ENCODE measurements at regions not wholly inside any gene's neighbourhood (a gene's known extent, or its start where the extent isn't known, plus 50 kb on each side); places are given as distances from the start of the nearest gene placed in this dataset.

DNA sequence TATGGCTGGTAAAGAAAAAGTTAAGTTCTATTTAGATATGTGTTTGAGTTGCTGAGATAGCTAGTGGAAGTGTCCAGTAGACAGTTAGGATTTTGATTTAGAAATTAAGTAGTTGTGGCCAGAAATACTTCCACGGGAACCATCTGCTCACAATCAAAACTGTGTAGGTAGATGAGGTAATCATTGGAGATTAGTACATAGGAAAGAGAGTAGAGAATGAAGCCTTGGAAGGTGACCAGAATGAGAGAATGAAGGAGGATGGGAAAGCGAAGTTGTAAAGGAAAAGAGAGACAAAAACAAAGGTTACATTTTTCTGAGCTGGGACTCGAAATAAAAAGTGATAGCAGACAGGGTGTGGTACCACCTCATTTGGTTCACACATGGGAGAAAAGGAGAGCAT is 296.9 kb upstream of the SORL1-AS1 start:
- TF ChIP-seq RAD21 (IDR thresholded peaks at IDR 0.05; ENCODE audit: low read depth), result no peak

GRCh38 chr11:121748068-121748467 is 295.3 kb upstream of the SORL1-AS1 start:
- TF ChIP-seq, protein P1, sequence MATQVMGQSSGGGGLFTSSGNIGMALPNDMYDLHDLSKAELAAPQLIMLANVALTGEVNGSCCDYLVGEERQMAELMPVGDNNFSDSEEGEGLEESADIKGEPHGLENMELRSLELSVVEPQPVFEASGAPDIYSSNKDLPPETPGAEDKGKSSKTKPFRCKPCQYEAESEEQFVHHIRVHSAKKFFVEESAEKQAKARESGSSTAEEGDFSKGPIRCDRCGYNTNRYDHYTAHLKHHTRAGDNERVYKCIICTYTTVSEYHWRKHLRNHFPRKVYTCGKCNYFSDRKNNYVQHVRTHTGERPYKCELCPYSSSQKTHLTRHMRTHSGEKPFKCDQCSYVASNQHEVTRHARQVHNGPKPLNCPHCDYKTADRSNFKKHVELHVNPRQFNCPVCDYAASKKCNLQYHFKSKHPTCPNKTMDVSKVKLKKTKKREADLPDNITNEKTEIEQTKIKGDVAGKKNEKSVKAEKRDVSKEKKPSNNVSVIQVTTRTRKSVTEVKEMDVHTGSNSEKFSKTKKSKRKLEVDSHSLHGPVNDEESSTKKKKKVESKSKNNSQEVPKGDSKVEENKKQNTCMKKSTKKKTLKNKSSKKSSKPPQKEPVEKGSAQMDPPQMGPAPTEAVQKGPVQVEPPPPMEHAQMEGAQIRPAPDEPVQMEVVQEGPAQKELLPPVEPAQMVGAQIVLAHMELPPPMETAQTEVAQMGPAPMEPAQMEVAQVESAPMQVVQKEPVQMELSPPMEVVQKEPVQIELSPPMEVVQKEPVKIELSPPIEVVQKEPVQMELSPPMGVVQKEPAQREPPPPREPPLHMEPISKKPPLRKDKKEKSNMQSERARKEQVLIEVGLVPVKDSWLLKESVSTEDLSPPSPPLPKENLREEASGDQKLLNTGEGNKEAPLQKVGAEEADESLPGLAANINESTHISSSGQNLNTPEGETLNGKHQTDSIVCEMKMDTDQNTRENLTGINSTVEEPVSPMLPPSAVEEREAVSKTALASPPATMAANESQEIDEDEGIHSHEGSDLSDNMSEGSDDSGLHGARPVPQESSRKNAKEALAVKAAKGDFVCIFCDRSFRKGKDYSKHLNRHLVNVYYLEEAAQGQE (IDR thresholded peaks at IDR 0.05; ENCODE audit: low read depth), result no peak
- TF ChIP-seq TCF12 (IDR thresholded peaks at IDR 0.05; ENCODE audit: low read depth) (no peak), USF1 (IDR thresholded peaks at IDR 0.05) (no peak), RAD21 (IDR thresholded peaks at IDR 0.05; ENCODE audit: low read depth) (no peak), FOXM1 (IDR thresholded peaks at IDR 0.05; ENCODE audit: borderline replicate concordance, low read depth) (no peak), CEBPB (IDR thresholded peaks at IDR 0.05) (no peak), EP300 (IDR thresholded peaks at IDR 0.05; ENCODE audit: borderline replicate concordance) (no peak), YY1 (IDR thresholded peaks at IDR 0.05; ENCODE audit: low read depth) (no peak), TEAD4 (IDR thresholded peaks at IDR 0.05) (no peak), TAF1 (IDR thresholded peaks at IDR 0.05; ENCODE audit: low read depth) (no peak), NFIC (IDR thresholded peaks at IDR 0.05) (no peak), EGR1 (IDR thresholded peaks at IDR 0.05) (no peak), ZBTB7A (IDR thresholded peaks at IDR 0.05; ENCODE audit: low read depth) (no peak), CREB1 (IDR thresholded peaks at IDR 0.05; ENCODE audit: low read depth) (no peak)
- TF ChIP-seq, protein P2, sequence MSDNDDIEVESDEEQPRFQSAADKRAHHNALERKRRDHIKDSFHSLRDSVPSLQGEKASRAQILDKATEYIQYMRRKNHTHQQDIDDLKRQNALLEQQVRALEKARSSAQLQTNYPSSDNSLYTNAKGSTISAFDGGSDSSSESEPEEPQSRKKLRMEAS (IDR thresholded peaks at IDR 0.05), result no peak

DNA sequence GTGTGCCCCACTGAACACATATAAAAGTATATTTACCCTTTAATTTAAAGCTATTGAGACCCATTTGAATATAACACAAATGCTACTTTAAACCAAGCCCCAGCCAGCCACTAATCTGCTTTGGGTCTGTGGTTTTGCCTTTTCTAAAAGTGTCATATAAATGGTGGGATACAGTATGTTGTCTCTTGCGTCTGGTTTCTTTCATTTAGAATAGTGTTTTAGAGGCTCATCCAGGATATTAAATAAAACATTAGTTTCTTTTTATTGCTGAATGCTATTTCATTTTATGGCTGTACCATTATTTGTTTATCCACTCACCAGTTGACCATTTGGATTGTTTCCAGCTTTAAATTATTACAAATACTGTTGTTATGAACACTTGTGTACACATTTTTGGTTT is 290.5 kb upstream of the SORL1-AS1 start:
- TF ChIP-seq FOXM1 (IDR thresholded peaks at IDR 0.05; ENCODE audit: borderline replicate concordance, low read depth) (no peak), TAF1 (IDR thresholded peaks at IDR 0.05; ENCODE audit: low read depth) (no peak), YY1 (IDR thresholded peaks at IDR 0.05; ENCODE audit: low read depth) (no peak), RAD21 (IDR thresholded peaks at IDR 0.05; ENCODE audit: low read depth) (no peak), CEBPB (IDR thresholded peaks at IDR 0.05) (no peak), EGR1 (IDR thresholded peaks at IDR 0.05) (no peak), EP300 (IDR thresholded peaks at IDR 0.05; ENCODE audit: borderline replicate concordance) (no peak), TCF12 (IDR thresholded peaks at IDR 0.05; ENCODE audit: low read depth) (no peak)

- TF ChIP-seq ZBTB7A (IDR thresholded peaks at IDR 0.05; ENCODE audit: low read depth), result no peak
- TF ChIP-seq USF1 (IDR thresholded peaks at IDR 0.05), result no peak
- TF ChIP-seq TCF12 (IDR thresholded peaks at IDR 0.05; ENCODE audit: low read depth), result no peak
- no peak for TF ChIP-seq EGR1 (IDR thresholded peaks at IDR 0.05)
- TF ChIP-seq RAD21 (IDR thresholded peaks at IDR 0.05; ENCODE audit: low read depth), result no peak
Observed at GRCh38 chr11:121741761-121742361, 289.1 kb upstream of the SORL1-AS1 start.

- TF ChIP-seq TCF12 (IDR thresholded peaks at IDR 0.05; ENCODE audit: low read depth), result no peak
- no peak for TF ChIP-seq NFIC (IDR thresholded peaks at IDR 0.05)
- no peak for TF ChIP-seq CEBPB (IDR thresholded peaks at IDR 0.05)
- no peak for TF ChIP-seq EP300 (IDR thresholded peaks at IDR 0.05; ENCODE audit: borderline replicate concordance)
- TF ChIP-seq USF1 (IDR thresholded peaks at IDR 0.05), result no peak
- no peak for TF ChIP-seq TEAD4 (IDR thresholded peaks at IDR 0.05)
Observed at GRCh38 chr11:121741351-121741760, 288.6 kb upstream of the SORL1-AS1 start.

DNA sequence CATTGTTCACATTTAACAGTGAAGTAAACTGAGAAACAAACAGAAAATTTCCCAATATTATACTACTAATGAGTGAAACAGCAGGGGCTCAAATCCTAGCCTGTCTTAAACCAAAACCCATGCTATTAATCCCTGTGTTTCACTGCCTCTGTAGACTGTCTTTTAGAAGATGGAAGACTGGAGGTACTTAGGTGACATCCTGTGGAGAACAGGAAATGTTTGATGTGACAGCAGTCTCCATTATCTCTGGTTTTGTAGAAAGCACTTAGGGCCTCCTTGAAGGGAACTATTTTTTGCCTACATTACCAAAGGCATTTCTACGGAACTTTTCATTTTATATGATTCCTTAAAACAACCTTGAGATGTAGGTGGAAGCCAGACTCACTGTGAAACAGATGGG is 288.1 kb upstream of the SORL1-AS1 start:
- TF ChIP-seq TEAD4 (IDR thresholded peaks at IDR 0.05) (no peak), RAD21 (IDR thresholded peaks at IDR 0.05; ENCODE audit: low read depth) (no peak), EP300 (IDR thresholded peaks at IDR 0.05; ENCODE audit: borderline replicate concordance) (no peak), EGR1 (IDR thresholded peaks at IDR 0.05) (no peak)
- TF ChIP-seq, protein P2 (IDR thresholded peaks at IDR 0.05), result no peak

GRCh38 chr11:121733858-121734257 is 281.1 kb upstream of the SORL1-AS1 start:
- TF ChIP-seq ZBTB7A (IDR thresholded peaks at IDR 0.05; ENCODE audit: low read depth) (no peak), RAD21 (IDR thresholded peaks at IDR 0.05; ENCODE audit: low read depth) (no peak), EP300 (IDR thresholded peaks at IDR 0.05; ENCODE audit: borderline replicate concordance) (no peak), YY1 (IDR thresholded peaks at IDR 0.05; ENCODE audit: low read depth) (no peak), CEBPB (IDR thresholded peaks at IDR 0.05) (no peak), NFIC (IDR thresholded peaks at IDR 0.05) (no peak), FOXM1 (IDR thresholded peaks at IDR 0.05; ENCODE audit: borderline replicate concordance, low read depth) (no peak), CREB1 (IDR thresholded peaks at IDR 0.05; ENCODE audit: low read depth) (no peak), USF1 (IDR thresholded peaks at IDR 0.05) (no peak), TAF1 (IDR thresholded peaks at IDR 0.05; ENCODE audit: low read depth) (no peak), TCF12 (IDR thresholded peaks at IDR 0.05; ENCODE audit: low read depth) (no peak), EGR1 (IDR thresholded peaks at IDR 0.05) (no peak), TEAD4 (IDR thresholded peaks at IDR 0.05) (no peak)
- TF ChIP-seq, protein P2 (IDR thresholded peaks at IDR 0.05), result no peak
- TF ChIP-seq, protein P1 (IDR thresholded peaks at IDR 0.05; ENCODE audit: low read depth), result no peak
